Prostate gland (tissue), 2 donors: ENCODE measurements at regions not wholly inside any gene's neighbourhood (a gene's known extent, or its start where the extent isn't known, plus 50 kb on each side); places are given as distances from the start of the nearest gene placed in this dataset.

ENCODE experiments used
- DNase-seq: peaks from one replicate; pipeline ENCODE4 v3.0.0-alpha.2; 2019; ENCODE audit warnings: low spot score
- H3K27ac ChIP-seq, 2 donors: fragments of 200-600 bp; sonication (generic); 2 replicates each; pipeline ENCODE4 v1.5.1; 2017 to 2019
- H3K27me3 ChIP-seq: fragments of 200-600 bp; sonication (generic); replicated peaks from 2 replicates; pipeline ENCODE4 v1.5.1; 2019; ENCODE audit not compliant: insufficient read depth
- H3K36me3 ChIP-seq, 2 donors: fragments of 200-600 bp; sonication (generic); 1 replicate in 1 of 2; 2 replicates in 1 of 2; pipeline versions ENCODE4 v1.5.1 to v1.8.1; 2017 to 2019
- H3K4me1 ChIP-seq: fragments of 200-600 bp; sonication (generic); replicated peaks from 2 replicates; pipeline ENCODE4 v1.5.1; 2019
- H3K4me3 ChIP-seq, 2 donors: fragments of 200-600 bp; sonication (generic); 2 replicates each; pipeline ENCODE4 v1.5.1; 2017 to 2019
- H3K9me3 ChIP-seq: fragments of 200-600 bp; sonication (generic); 2 replicates; pipeline ENCODE4 v1.5.1; 2017
- POLR2A ChIP-seq: fragments of 450-650 bp; IDR thresholded peaks from one replicate; pipeline ENCODE4 v1.6.1; 2016; ENCODE audit warnings: antibody characterized with exemption, mild to moderate bottlenecking
- POLR2AphosphoS5 ChIP-seq: sonication (generic); formaldehyde crosslinking; IDR thresholded peaks from one replicate; pipeline ENCODE4 v1.6.1; 2017; ENCODE audit warnings: antibody characterized with exemption
- WGBS: methylation state at CpG from one replicate; pipeline ENCODE4 v1.1.5; 2018; 5-methylcytosine and 5-hydroxymethylcytosine counted together
- intact Hi-C: fragments of 100-400 bp; cut with DNase I; formaldehyde crosslinking; loops from one replicate; pipeline ENCODE4 v1.14.2; 2022
- TF ChIP-seq, protein P1 (sequence below), 4 experiments: fragments of 200-600 bp in 2 of 4; fragments of 450-650 bp in 2 of 4; sonication (generic) in 2 of 4; IDR thresholded peaks; 1 replicate in 3 of 4; 2 replicates in 1 of 4; pipeline ENCODE4 v1.5.1; 2016 to 2019; ENCODE audit warnings: antibody characterized with exemption in 4 of 4, mild to moderate bottlenecking in 2 of 4, moderate library complexity in 2 of 4

DNA sequence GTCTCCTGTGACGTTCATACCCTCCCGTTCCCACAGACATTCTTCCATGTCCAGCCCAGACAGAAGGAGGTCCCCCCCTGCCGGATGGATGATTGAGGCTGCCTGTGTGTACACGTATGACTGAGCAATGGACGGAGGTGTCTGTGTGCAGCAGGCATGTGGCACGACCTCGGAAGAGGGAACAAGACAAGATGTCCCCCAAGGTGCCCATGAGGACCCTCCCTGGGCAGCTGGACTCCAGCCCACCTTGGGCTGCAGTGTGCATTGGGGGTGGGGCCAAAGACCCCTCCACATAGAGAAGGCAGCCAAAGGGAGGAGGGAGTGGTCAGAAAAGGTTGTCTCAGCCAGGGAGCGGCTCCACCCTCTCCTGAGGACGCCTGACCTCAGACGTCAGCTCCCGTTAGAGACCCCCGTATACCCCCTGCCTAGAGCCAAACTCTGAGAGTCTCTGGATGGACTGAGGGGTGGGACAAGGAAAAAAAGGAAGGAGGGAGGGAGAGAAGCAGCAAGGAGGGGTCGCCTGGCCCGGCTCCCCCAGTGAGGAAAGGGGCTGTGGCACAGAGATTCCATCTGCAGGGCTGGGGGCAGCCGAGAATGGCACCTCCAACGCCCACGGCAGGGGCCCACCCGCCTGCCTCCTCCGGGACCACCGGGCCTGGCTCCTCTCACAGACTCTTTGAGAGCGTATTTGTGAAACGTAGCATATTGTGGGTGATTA is 92.9 kb upstream of the BHLHE23 start:
- Histone ChIP-seq H3K9me3 (no peaks in the 10 kb centered on the region), H3K27ac (no peak overlapping the region), H3K4me3 (no peak overlapping the region), H3K36me3 (no peaks in the 10 kb centered on the region), H3K4me1 (no peaks in the 10 kb centered on the region), H3K27me3 (peaks cover 13% of the 10 kb centered on the region)
- no peak for DNase-seq
- WGBS, result 36% methylated on average over 22 of the region's 22 CpGs
- intact Hi-C loops, result no loop called here
- no peak for TF ChIP-seq POLR2A
- no peak for TF ChIP-seq POLR2AphosphoS5
- TF ChIP-seq, protein P1, sequence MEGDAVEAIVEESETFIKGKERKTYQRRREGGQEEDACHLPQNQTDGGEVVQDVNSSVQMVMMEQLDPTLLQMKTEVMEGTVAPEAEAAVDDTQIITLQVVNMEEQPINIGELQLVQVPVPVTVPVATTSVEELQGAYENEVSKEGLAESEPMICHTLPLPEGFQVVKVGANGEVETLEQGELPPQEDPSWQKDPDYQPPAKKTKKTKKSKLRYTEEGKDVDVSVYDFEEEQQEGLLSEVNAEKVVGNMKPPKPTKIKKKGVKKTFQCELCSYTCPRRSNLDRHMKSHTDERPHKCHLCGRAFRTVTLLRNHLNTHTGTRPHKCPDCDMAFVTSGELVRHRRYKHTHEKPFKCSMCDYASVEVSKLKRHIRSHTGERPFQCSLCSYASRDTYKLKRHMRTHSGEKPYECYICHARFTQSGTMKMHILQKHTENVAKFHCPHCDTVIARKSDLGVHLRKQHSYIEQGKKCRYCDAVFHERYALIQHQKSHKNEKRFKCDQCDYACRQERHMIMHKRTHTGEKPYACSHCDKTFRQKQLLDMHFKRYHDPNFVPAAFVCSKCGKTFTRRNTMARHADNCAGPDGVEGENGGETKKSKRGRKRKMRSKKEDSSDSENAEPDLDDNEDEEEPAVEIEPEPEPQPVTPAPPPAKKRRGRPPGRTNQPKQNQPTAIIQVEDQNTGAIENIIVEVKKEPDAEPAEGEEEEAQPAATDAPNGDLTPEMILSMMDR (IDR thresholded peaks at IDR 0.05), result no peak

DNA sequence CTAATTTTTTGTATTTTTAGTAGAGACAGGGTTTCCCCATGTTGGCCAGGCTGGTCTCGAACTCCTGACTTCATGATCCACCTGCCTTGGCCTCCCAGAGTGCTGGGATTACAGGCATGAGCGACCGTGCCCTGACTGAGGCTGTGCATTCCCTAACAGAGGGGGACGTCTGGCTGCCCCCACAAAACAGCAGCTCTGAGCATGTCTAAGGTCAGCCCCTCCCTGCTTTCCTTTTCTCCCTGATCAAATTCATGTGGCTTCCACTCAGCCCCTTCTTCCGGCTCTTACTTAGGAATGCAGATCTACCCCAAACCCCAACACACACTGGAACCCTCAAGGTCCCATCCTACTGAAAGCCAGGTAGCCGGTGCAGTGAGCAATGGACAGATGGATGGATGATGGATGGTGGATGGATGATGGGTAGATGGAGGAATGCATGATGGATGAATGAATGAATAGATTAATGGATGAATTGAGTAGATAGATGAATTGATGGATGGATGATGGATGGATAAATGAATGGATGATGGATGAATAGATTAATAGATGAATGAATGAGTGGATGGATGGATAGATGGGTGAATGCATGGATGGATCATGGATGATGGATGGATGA is 91.5 kb upstream of the BHLHE23 start:
- Histone ChIP-seq H3K27ac (no peak overlapping the region), H3K36me3 (no peaks in the 10 kb centered on the region), H3K27me3 (peaks cover 13% of the 10 kb centered on the region), H3K4me1 (no peaks in the 10 kb centered on the region), H3K4me3 (no peak overlapping the region), H3K9me3 (no peaks in the 10 kb centered on the region)
- 79% methylated on average over 6 of the region's 6 CpGs for WGBS
- TF ChIP-seq POLR2AphosphoS5 (no peak), POLR2A (no peak)
- TF ChIP-seq, protein P1 (IDR thresholded peaks at IDR 0.05), result no peak
- no peak for DNase-seq
- intact Hi-C loops, result no loop called here

DNA sequence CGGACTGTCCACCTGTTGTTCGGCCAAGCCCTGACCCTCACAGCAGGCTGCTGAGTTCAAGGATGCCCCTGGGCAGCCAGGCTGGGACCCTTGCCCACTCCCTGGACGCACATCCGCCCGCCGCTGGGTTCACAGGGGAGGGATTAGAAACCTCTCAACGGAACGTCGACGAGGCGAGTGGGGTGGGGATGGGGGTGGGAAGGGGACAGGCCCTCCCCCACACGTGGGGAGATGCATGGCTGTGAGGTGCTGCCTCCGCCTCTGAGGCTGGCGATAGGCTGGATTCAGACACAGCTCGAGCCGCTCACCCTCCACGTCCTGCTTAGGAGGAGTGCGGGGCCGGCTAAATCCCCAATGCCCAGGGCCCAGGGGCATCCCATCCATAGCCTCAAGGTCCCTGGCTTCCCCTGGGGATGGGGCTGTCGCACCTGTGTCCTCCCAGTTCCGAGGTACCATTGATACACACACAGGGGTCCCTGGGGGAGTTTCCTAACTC is 90.6 kb upstream of the BHLHE23 start:
- no peaks in the 10 kb centered on the region for H3K9me3 ChIP-seq
- WGBS, result 70% methylated on average over 19 of the region's 21 CpGs
- no peak overlapping the region for H3K4me3 ChIP-seq
- TF ChIP-seq, protein P1 (IDR thresholded peaks at IDR 0.05), result no peak
- TF ChIP-seq POLR2AphosphoS5 (no peak), POLR2A (no peak)
- H3K27ac ChIP-seq, result no peak overlapping the region
- no peaks in the 10 kb centered on the region for H3K4me1 ChIP-seq
- H3K27me3 ChIP-seq, result peaks cover 19% of the 10 kb centered on the region
- intact Hi-C loops, result no loop called here
- no peaks in the 10 kb centered on the region for H3K36me3 ChIP-seq
- no peak for DNase-seq

DNA sequence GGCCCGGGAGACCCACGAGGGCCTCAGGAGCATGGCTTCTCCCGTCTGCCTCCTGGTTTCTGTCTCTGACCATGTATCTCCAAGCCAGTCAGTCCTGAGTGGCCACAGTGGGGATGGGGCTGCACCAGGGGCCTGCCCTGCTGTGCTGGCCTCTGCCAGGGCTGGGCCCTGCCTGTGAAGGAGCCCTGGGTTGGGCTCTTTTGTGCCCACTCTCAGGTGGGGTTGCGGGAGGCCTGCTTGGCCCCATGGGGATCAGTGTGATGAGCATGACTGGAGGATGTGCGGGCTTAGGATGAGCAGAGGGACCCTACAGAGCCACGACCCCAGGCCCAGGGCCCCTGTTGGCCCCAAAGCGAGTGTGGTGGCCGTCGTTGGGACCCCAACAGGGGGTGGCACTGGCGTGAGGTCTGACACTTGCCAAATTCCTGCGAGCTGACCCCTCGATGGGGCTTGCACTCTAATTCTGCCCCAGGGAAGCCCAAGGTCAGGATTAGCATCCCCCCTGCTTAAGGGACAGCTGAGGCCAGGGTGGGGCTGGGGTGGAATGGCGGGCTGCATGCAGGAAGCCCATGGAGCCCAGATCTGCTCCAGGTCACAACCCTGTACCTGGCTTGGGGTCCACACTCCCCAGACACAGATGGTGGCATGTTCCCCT is 90.0 kb upstream of the BHLHE23 start:
- Histone ChIP-seq H3K4me3 (no peak overlapping the region), H3K36me3 (no peaks in the 10 kb centered on the region), H3K9me3 (no peaks in the 10 kb centered on the region), H3K27me3 (peaks cover 22% of the 10 kb centered on the region), H3K4me1 (no peaks in the 10 kb centered on the region), H3K27ac (no peak overlapping the region)
- intact Hi-C loops, result no loop called here
- no peak for DNase-seq
- 80% methylated on average over 13 of the region's 13 CpGs for WGBS
- no peak for TF ChIP-seq POLR2AphosphoS5
- no peak for TF ChIP-seq POLR2A
- TF ChIP-seq, protein P1 (IDR thresholded peaks at IDR 0.05), result no peak
